ENCODE measurements at regions not wholly inside any gene's neighbourhood (a gene's known extent, or its start where the extent isn't known, plus 50 kb on each side); places are given as distances from the start of the nearest gene placed in this dataset.

DNA sequence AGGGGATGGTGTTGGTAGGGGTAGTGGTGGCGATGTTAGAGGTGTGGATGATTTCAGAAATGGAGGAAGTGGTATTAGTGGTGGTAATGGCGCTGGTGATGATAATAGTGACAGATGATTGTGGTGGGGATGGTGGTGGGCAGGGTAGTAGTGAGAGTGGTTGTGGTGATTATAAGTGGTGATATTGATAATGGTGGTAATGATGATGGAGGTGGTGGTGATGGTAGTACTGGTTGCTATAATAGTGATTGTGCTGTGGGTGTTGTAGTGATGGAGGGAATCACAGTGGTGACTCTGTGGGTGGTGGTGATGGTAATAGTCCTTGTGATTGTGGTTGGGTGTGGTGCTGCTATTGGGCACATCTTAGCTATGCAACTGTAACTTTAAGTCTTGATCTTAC is 61.6 kb upstream of the TBX20 start:
- no peak overlapping the region for H3K4me3 ChIP-seq (ENCODE audit: low read length)
- DNase-seq (ENCODE audit: low read depth, low spot score), result no peak
- H3K9me3 ChIP-seq (ENCODE audit: control insufficient read depth, insufficient read depth, low read length), result no peaks in the 10 kb centered on the region
- no peaks in the 10 kb centered on the region for H3K4me1 ChIP-seq (ENCODE audit: control insufficient read depth, insufficient read depth, low read length)
- no peaks in the 10 kb centered on the region for H3K36me3 ChIP-seq (ENCODE audit: control insufficient read depth, insufficient read depth, low read length)
- H3K27me3 ChIP-seq (ENCODE audit: control insufficient read depth, insufficient read depth, low read length), result no peaks in the 10 kb centered on the region
- H3K27ac ChIP-seq (ENCODE audit: low read length), result no peak overlapping the region
- 100% methylated on average over 1 of the region's 2 CpGs for WGBS (ENCODE audit: insufficient coverage, insufficient read length)

DNA sequence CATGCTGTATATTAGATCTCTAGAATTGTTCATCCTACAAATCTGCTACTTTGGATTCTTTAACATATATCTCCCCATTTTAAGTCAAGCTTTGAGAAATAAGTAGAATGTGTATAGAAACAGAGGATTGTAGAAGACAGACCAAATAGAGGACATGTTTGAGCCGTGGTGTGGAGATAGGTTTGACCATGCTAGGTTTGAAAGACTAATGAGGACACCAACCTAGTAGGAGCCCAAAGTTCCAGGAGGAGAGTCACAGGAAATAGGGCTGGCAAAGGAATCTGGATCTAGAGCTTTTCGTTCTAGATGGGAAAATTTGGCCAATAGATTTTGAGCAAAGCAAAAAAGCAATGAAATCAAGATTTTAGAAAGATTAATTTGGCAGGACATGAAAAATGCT is 60.5 kb upstream of the TBX20 start:
- Histone ChIP-seq H3K4me3 (ENCODE audit: low read length) (no peak overlapping the region), H3K36me3 (ENCODE audit: control insufficient read depth, insufficient read depth, low read length) (no peaks in the 10 kb centered on the region), H3K27ac (ENCODE audit: low read length) (no peak overlapping the region), H3K4me1 (ENCODE audit: control insufficient read depth, insufficient read depth, low read length) (no peaks in the 10 kb centered on the region), H3K9me3 (ENCODE audit: control insufficient read depth, insufficient read depth, low read length) (no peaks in the 10 kb centered on the region), H3K27me3 (ENCODE audit: control insufficient read depth, insufficient read depth, low read length) (no peaks in the 10 kb centered on the region)
- no CpG with 5 or more reads among the region's 2 CpGs for WGBS (ENCODE audit: insufficient coverage, insufficient read length)
- DNase-seq (ENCODE audit: low read depth, low spot score), result no peak

DNA sequence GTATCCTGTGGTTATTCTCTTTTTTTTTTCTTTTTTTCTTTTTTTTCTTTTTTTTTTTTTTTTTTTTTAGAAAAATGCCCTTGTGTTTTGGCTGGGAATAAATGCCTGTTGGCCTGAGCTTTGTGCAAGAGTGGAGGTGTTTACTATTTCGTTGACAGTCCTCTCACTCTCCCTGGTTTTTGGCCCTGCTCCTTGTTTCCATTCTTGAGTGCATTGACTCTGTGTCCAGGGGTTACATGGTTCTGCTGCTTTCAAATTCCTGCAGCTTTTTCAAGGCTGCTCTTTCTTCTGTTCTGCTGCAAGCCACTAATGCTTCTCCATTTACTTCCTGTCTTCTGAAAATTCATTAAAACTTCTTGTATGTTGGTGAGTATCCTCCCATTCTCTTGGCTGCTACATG is 59.7 kb upstream of the TBX20 start:
- no CpG with 5 or more reads among the region's 1 CpG for WGBS (ENCODE audit: insufficient coverage, insufficient read length)
- Histone ChIP-seq H3K27me3 (ENCODE audit: control insufficient read depth, insufficient read depth, low read length) (no peaks in the 10 kb centered on the region), H3K9me3 (ENCODE audit: control insufficient read depth, insufficient read depth, low read length) (no peaks in the 10 kb centered on the region), H3K36me3 (ENCODE audit: control insufficient read depth, insufficient read depth, low read length) (no peaks in the 10 kb centered on the region), H3K4me3 (ENCODE audit: low read length) (no peak overlapping the region), H3K4me1 (ENCODE audit: control insufficient read depth, insufficient read depth, low read length) (no peaks in the 10 kb centered on the region), H3K27ac (ENCODE audit: low read length) (no peak overlapping the region)
- no peak for DNase-seq (ENCODE audit: low read depth, low spot score)

Measured in iPS DF 6.9 (cell line).